Neural progenitor cell (in vitro differentiated cells): ENCODE measurements at regions not wholly inside any gene's neighbourhood (a gene's known extent, or its start where the extent isn't known, plus 50 kb on each side); places are given as distances from the start of the nearest gene placed in this dataset.

ENCODE experiments used
- CTCF ChIP-seq: fragments of 200-600 bp; sonication (generic); IDR thresholded peaks from 2 replicates; pipeline ENCODE4 v1.5.1; 2017; ENCODE audit warnings: antibody characterized with exemption, mild to moderate bottlenecking
- EZH2 ChIP-seq: fragments of 200-600 bp; sonication (generic); IDR thresholded peaks from 2 replicates; pipeline ENCODE4 v1.6.1; 2017; ENCODE audit warnings: antibody characterized with exemption, mild to moderate bottlenecking, moderate library complexity

GRCh38 chr2:82994151-82994550, 1464.9 kb downstream of the SUCLG1 start:
- TF ChIP-seq CTCF (no peak), EZH2 (no peak)
